ENCODE measurements at regions not wholly inside any gene's neighbourhood (a gene's known extent, or its start where the extent isn't known, plus 50 kb on each side); places are given as distances from the start of the nearest gene placed in this dataset.
"Not testable (repeated sequence)": the region's sequence is repeated elsewhere in the genome, so short reads cannot be mapped to it uniquely, and the experiment has no call there.

DNA sequence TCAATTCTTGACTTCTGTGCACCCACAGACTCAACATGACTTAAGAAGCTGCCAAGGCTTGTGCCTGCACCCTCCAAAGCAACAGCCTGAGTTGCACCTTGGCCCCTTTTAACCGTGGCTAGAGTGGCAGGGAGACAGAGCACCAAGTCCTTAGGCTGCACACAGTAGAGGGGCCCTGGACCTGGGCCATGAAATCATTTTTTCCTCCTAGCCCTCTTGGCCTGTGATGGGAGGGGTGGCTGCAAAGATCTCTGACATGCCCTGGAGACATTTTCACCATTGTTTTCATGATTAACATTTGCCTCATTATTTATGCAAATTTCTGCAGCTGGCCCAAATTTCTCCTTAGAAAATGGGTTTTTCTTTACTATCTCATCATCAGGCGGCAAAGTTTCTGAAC is 836.8 kb downstream of the ZPLD1 start:
- POLR2A ChIA-PET (ENCODE audit: partially characterized antibody): no interaction called here
- H3K36me3 ChIP-seq (ENCODE audit: insufficient read depth, low read length): no peaks in the 10 kb centered on the region
- Mint-ChIP-seq H3K4me3 (no peak overlapping the region), H3K27me3 (no peaks in the 10 kb centered on the region), H3K36me3 (no peaks in the 10 kb centered on the region), H3K4me1 (no peaks in the 10 kb centered on the region), H3K9me3 (peaks cover 3 to 27% (median 9%) of the 10 kb centered on the region in 8 donors), H3K27ac (no peak overlapping the region)
- DNase-seq: no peak
- no peak overlapping the region for H3K27ac ChIP-seq (ENCODE audit: low read depth, low read length)
- H3K4me1 ChIP-seq (ENCODE audit: insufficient read depth, low read length): no peaks in the 10 kb centered on the region
- intact Hi-C loops (cut with micrococcal nuclease): no loop called here
- CTCF ChIA-PET (ENCODE audit: partially characterized antibody): no interaction called here
- H3K27me3 ChIP-seq (ENCODE audit: insufficient read depth, low read length): no peaks in the 10 kb centered on the region
- no peaks in the 10 kb centered on the region for H3K9me3 ChIP-seq (ENCODE audit: control insufficient read depth in 1 of 2, low read length in 2 of 2)
- H3K4me3 ChIP-seq (ENCODE audit: low read length in 2 of 2): no peak overlapping the region

DNA sequence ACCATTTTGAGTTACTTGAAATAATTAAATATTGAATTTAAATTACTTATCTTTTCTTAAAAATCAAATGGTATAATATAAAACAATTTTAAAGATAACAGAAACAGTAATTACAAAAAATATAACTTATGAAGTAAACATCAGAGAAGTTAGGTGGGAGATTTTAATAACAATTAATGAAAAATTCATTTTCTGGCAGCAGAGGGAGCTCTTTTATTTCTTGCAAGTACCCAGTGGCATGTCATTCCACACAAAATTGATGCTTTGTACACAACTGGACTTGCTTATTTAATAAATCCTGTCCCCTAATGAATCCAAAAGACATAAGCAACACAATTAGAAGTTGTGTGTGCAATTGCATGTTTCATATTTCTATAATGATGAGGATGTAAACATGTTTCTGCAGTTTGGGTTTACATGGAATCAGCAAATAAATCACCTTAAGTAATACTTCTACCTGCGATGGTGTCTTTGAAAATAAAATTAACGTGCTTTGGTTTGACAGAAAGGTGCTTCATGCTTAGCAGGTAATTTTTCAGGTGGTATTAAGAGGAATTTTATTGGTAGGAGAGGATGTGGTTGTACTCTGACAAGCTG is 861.3 kb downstream of the ZPLD1 start:
- ChIA-PET CTCF (ENCODE audit: partially characterized antibody) (no interaction called here), POLR2A (ENCODE audit: partially characterized antibody) (no interaction called here)
- H3K4me3 Mint-ChIP-seq: no peak overlapping the region
- peaks cover 0 to 4% (median 0%) of the 10 kb centered on the region in 8 donors for H3K9me3 Mint-ChIP-seq
- H3K27ac Mint-ChIP-seq: no peak overlapping the region
- Histone ChIP-seq H3K27ac (ENCODE audit: low read depth, low read length) (no peak overlapping the region), H3K27me3 (ENCODE audit: insufficient read depth, low read length) (no peaks in the 10 kb centered on the region), H3K4me1 (ENCODE audit: insufficient read depth, low read length) (no peaks in the 10 kb centered on the region), H3K9me3 (ENCODE audit: control insufficient read depth in 1 of 2, low read length in 2 of 2) (no peaks in the 10 kb centered on the region), H3K4me3 (ENCODE audit: low read length in 2 of 2) (no peak overlapping the region), H3K36me3 (ENCODE audit: insufficient read depth, low read length) (no peaks in the 10 kb centered on the region)
- H3K36me3 Mint-ChIP-seq: no peaks in the 10 kb centered on the region
- no peak for DNase-seq
- H3K27me3 Mint-ChIP-seq: no peaks in the 10 kb centered on the region
- no peaks in the 10 kb centered on the region for H3K4me1 Mint-ChIP-seq
- intact Hi-C loops (cut with micrococcal nuclease): no loop called here

DNA sequence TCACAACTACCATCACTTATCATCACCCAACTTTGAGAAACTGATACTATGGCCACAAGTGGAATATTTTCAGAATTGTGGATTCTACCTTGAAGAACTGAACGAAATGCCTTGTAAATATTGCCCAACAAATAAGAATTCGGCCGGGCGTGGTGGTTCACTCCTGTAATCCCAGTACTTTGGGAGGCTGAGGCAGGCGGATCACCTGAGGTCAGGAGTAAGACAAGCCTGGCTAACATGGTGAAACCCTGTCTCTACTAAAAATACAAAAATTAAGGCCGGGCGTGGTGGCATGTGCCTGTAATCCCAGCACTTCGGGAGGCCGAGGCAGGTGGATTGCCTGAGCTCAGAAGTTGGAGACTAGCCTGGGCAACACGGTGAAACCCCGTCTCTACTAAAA is 862.7 kb downstream of the ZPLD1 start:
- intact Hi-C loops (cut with micrococcal nuclease); H3K4me3 ChIP-seq (ENCODE audit: low read length in 2 of 2); H3K36me3 ChIP-seq (ENCODE audit: insufficient read depth, low read length); H3K4me3 Mint-ChIP-seq; H3K27ac Mint-ChIP-seq; H3K27me3 Mint-ChIP-seq; CTCF ChIA-PET (ENCODE audit: partially characterized antibody); H3K36me3 Mint-ChIP-seq; DNase-seq; H3K27me3 ChIP-seq (ENCODE audit: insufficient read depth, low read length); H3K9me3 Mint-ChIP-seq; H3K4me1 Mint-ChIP-seq; POLR2A ChIA-PET (ENCODE audit: partially characterized antibody); H3K9me3 ChIP-seq (ENCODE audit: control insufficient read depth in 1 of 2, low read length in 2 of 2); H3K27ac ChIP-seq (ENCODE audit: low read depth, low read length); H3K4me1 ChIP-seq (ENCODE audit: insufficient read depth, low read length): not testable (repeated sequence)

DNA sequence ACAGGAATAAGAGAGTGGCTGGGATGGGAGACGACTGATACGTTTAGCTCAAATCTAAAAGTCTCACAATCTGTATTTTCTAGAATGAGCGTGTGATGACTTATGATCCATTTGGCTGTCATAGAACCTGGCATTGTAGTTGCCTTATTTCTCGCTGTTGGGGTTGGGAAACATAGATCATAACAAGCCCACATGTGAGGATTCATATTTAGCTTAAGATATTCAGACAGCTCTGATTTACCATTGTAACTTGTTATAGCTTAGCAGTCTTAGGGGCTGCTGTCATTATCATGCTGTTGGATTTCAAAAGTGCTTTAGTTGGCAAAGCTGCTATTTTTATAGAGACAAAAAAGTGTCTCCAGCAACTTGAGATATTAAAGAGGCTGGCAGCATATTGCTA is 871.3 kb downstream of the ZPLD1 start:
- Histone ChIP-seq H3K4me3 (ENCODE audit: low read length in 2 of 2) (no peak overlapping the region), H3K9me3 (ENCODE audit: control insufficient read depth in 1 of 2, low read length in 2 of 2) (no peaks in the 10 kb centered on the region), H3K27me3 (ENCODE audit: insufficient read depth, low read length) (no peaks in the 10 kb centered on the region), H3K36me3 (ENCODE audit: insufficient read depth, low read length) (no peaks in the 10 kb centered on the region), H3K27ac (ENCODE audit: low read depth, low read length) (no peak overlapping the region), H3K4me1 (ENCODE audit: insufficient read depth, low read length) (no peaks in the 10 kb centered on the region)
- H3K9me3 Mint-ChIP-seq: peaks cover 0 to 15% (median 3%) of the 10 kb centered on the region in 8 donors
- no peaks in the 10 kb centered on the region for H3K36me3 Mint-ChIP-seq
- no peaks in the 10 kb centered on the region for H3K4me1 Mint-ChIP-seq
- POLR2A ChIA-PET (ENCODE audit: partially characterized antibody): no interaction called here
- no peak overlapping the region for H3K27ac Mint-ChIP-seq
- no peak for DNase-seq
- CTCF ChIA-PET (ENCODE audit: partially characterized antibody): no interaction called here
- no peaks in the 10 kb centered on the region for H3K27me3 Mint-ChIP-seq
- intact Hi-C loops (cut with micrococcal nuclease): no loop called here
- no peak overlapping the region for H3K4me3 Mint-ChIP-seq

DNA sequence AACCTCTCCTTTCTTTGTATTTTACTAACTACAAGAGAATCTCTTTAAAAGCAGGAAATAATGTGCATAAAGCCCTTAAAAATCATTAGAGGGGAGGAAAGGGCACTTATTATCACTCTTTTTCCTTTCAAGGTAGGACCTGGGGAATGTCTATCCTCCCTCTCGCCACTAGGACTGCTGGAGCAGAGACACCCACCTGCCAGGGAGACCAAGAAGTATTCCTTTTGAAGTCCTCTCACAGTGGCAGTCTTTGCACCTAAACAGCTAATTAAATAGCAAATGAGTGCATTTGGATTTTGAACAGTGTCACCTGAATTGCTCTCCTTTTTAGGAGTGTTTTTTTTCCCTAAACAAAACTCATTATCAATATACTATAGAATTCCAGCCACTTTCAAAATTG is 874.1 kb downstream of the ZPLD1 start:
- ChIA-PET CTCF (ENCODE audit: partially characterized antibody) (no interaction called here), POLR2A (ENCODE audit: partially characterized antibody) (no interaction called here)
- no peaks in the 10 kb centered on the region for H3K27me3 ChIP-seq (ENCODE audit: insufficient read depth, low read length)
- Mint-ChIP-seq H3K36me3 (no peaks in the 10 kb centered on the region), H3K9me3 (peaks cover 0 to 4% (median 0%) of the 10 kb centered on the region in 8 donors), H3K4me1 (no peaks in the 10 kb centered on the region), H3K4me3 (no peak overlapping the region), H3K27me3 (no peaks in the 10 kb centered on the region), H3K27ac (no peak overlapping the region)
- no peaks in the 10 kb centered on the region for H3K9me3 ChIP-seq (ENCODE audit: control insufficient read depth in 1 of 2, low read length in 2 of 2)
- no peak overlapping the region for H3K27ac ChIP-seq (ENCODE audit: low read depth, low read length)
- H3K36me3 ChIP-seq (ENCODE audit: insufficient read depth, low read length): no peaks in the 10 kb centered on the region
- DNase-seq: no peak
- H3K4me3 ChIP-seq (ENCODE audit: low read length in 2 of 2): no peak overlapping the region
- intact Hi-C loops (cut with micrococcal nuclease): no loop called here
- H3K4me1 ChIP-seq (ENCODE audit: insufficient read depth, low read length): no peaks in the 10 kb centered on the region

- ChIA-PET CTCF (ENCODE audit: partially characterized antibody) (no interaction called here), POLR2A (ENCODE audit: partially characterized antibody) (no interaction called here)
- no peak overlapping the region for H3K27ac Mint-ChIP-seq
- intact Hi-C loops (cut with micrococcal nuclease): no loop called here
- H3K4me3 Mint-ChIP-seq: no peak overlapping the region
- H3K27me3 ChIP-seq (ENCODE audit: insufficient read depth, low read length): no peaks in the 10 kb centered on the region
- no peaks in the 10 kb centered on the region for H3K4me1 Mint-ChIP-seq
- H3K9me3 ChIP-seq (ENCODE audit: control insufficient read depth in 1 of 2, low read length in 2 of 2): no peaks in the 10 kb centered on the region
- no peaks in the 10 kb centered on the region for H3K36me3 ChIP-seq (ENCODE audit: insufficient read depth, low read length)
- no peak overlapping the region for H3K4me3 ChIP-seq (ENCODE audit: low read length in 2 of 2)
- peaks cover 0 to 5% (median 0%) of the 10 kb centered on the region in 8 donors for H3K9me3 Mint-ChIP-seq
- H3K36me3 Mint-ChIP-seq: no peaks in the 10 kb centered on the region
- no peak overlapping the region for H3K27ac ChIP-seq (ENCODE audit: low read depth, low read length)
- no peaks in the 10 kb centered on the region for H3K27me3 Mint-ChIP-seq
- DNase-seq: no peak
- no peaks in the 10 kb centered on the region for H3K4me1 ChIP-seq (ENCODE audit: insufficient read depth, low read length)
Observed at GRCh38 chr3:103319912-103320311, 885.1 kb downstream of the ZPLD1 start.

DNA sequence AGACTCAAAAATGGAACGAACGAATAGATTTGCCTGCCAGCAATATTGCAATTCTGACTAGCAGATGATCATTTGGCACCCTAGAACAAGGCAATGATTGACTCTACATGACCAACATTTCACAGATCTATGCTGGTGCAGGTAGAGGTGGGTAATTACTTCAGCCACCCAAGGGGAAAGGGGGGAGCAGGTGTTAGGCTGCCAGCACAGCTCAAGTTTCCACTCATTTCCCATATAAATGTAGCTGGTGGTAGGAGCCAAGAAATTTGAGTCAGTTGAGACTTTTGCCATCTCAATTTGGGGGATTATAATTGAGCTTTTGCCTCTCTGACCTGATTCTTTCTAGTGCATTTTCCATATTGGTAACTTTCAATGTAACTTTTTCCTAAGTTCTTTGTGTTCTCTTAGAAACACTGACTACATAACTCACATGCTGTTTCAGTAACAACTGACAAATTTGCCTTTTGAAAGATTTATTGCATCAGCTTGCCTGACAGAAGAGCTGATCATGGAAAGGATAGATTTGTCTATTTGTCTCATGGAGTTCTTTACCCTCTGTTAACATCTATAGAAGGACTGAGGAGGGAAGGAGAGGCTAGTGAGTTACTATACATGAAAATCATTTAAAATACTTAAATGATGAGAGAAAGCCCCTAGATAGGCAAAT is 902.5 kb downstream of the ZPLD1 start:
- Mint-ChIP-seq H3K4me1 (no peaks in the 10 kb centered on the region), H3K36me3 (no peaks in the 10 kb centered on the region), H3K27ac (no peak overlapping the region), H3K27me3 (no peaks in the 10 kb centered on the region), H3K4me3 (no peak overlapping the region), H3K9me3 (peaks cover 0 to 2% (median 0%) of the 10 kb centered on the region in 8 donors)
- H3K36me3 ChIP-seq (ENCODE audit: insufficient read depth, low read length): no peaks in the 10 kb centered on the region
- DNase-seq: no peak
- POLR2A ChIA-PET (ENCODE audit: partially characterized antibody): no interaction called here
- no peaks in the 10 kb centered on the region for H3K4me1 ChIP-seq (ENCODE audit: insufficient read depth, low read length)
- intact Hi-C loops (cut with micrococcal nuclease): no loop called here
- no peak overlapping the region for H3K4me3 ChIP-seq (ENCODE audit: low read length in 2 of 2)
- CTCF ChIA-PET (ENCODE audit: partially characterized antibody): no interaction called here
- no peaks in the 10 kb centered on the region for H3K9me3 ChIP-seq (ENCODE audit: control insufficient read depth in 1 of 2, low read length in 2 of 2)
- no peaks in the 10 kb centered on the region for H3K27me3 ChIP-seq (ENCODE audit: insufficient read depth, low read length)
- no peak overlapping the region for H3K27ac ChIP-seq (ENCODE audit: low read depth, low read length)
